ENCODE measurements at regions not wholly inside any gene's neighbourhood (a gene's known extent, or its start where the extent isn't known, plus 50 kb on each side); places are given as distances from the start of the nearest gene placed in this dataset.

DNA sequence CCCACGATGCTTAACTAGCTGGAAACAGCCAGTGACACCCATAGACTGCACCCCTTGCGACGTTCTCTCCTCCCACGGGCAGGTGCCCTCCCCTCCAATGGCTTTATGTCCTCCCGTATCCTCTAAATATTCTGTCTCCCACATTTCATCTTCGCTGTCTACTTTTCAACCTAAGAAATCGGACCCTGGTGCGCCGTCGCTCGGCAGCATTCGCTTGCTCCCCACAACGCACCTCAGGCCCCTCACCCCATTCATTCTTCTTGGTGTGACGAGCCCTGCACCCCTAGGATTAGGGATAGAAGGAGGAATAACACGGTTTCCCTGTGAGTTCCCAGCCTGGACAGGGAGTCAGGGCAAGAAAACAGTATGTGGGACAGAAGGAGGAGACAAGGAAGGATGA is 74.3 kb upstream of the FOXQ1 start:
- TF ChIP-seq, protein P1, sequence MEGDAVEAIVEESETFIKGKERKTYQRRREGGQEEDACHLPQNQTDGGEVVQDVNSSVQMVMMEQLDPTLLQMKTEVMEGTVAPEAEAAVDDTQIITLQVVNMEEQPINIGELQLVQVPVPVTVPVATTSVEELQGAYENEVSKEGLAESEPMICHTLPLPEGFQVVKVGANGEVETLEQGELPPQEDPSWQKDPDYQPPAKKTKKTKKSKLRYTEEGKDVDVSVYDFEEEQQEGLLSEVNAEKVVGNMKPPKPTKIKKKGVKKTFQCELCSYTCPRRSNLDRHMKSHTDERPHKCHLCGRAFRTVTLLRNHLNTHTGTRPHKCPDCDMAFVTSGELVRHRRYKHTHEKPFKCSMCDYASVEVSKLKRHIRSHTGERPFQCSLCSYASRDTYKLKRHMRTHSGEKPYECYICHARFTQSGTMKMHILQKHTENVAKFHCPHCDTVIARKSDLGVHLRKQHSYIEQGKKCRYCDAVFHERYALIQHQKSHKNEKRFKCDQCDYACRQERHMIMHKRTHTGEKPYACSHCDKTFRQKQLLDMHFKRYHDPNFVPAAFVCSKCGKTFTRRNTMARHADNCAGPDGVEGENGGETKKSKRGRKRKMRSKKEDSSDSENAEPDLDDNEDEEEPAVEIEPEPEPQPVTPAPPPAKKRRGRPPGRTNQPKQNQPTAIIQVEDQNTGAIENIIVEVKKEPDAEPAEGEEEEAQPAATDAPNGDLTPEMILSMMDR (IDR thresholded peaks at IDR 0.05): no peak
- TF ChIP-seq POLR2A (IDR thresholded peaks at IDR 0.05) (no peak), EP300 (IDR thresholded peaks at IDR 0.05) (no peak)

Data from ovary (tissue), 3 donors.